ENCODE measurements at regions not wholly inside any gene's neighbourhood (a gene's known extent, or its start where the extent isn't known, plus 50 kb on each side); places are given as distances from the start of the nearest gene placed in this dataset.
A peak's percentile ranks its signal among the peaks of the same experiment; 100 is the strongest.

DNA sequence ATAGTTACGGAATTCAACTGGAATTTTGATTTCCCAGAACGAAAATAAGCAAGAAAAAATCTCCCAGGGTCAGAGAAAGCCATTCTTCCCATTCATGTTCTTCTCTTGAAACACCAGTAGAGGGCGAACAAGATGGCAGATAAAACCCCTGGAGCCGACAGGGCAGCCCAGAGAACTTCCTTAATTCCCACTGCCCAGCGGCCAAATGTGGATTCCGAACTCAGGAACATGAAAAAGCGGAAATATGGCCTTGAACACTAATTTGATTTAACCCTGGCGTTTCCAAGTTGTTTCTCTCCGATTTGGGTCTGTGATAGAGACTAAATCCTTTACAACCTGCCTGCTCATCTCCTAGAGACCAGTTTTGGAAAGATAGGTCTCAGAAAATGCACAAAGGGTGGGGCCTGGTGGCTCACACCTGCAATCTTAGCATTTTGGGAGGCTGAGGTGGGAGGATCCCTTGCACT lies 100.7 kb upstream of the WAC start:
- CTCF ChIA-PET = no interaction called here
- Mint-ChIP-seq H3K4me1 (ENCODE audit: low read depth, unreplicated experiment) (no peaks in the 10 kb centered on the region), H3K4me3 (ENCODE audit: unreplicated experiment) (peak overlapping the region; percentile 41), H3K9me3 (ENCODE audit: unreplicated experiment) (no peaks in the 10 kb centered on the region), H3K36me3 (ENCODE audit: insufficient read depth, unreplicated experiment) (no peaks in the 10 kb centered on the region), H3K27me3 (ENCODE audit: insufficient read depth, unreplicated experiment) (no peaks in the 10 kb centered on the region), H3K27ac (ENCODE audit: unreplicated experiment) (no peak overlapping the region)
- TF ChIP-seq, protein P1, sequence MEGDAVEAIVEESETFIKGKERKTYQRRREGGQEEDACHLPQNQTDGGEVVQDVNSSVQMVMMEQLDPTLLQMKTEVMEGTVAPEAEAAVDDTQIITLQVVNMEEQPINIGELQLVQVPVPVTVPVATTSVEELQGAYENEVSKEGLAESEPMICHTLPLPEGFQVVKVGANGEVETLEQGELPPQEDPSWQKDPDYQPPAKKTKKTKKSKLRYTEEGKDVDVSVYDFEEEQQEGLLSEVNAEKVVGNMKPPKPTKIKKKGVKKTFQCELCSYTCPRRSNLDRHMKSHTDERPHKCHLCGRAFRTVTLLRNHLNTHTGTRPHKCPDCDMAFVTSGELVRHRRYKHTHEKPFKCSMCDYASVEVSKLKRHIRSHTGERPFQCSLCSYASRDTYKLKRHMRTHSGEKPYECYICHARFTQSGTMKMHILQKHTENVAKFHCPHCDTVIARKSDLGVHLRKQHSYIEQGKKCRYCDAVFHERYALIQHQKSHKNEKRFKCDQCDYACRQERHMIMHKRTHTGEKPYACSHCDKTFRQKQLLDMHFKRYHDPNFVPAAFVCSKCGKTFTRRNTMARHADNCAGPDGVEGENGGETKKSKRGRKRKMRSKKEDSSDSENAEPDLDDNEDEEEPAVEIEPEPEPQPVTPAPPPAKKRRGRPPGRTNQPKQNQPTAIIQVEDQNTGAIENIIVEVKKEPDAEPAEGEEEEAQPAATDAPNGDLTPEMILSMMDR (IDR thresholded peaks at IDR 0.05; ENCODE audit: insufficient read depth in 1 of 2, low read depth in 1 of 2, low read length in 1 of 2, severe bottlenecking in 1 of 2, unreplicated experiment in 1 of 2) = peak; percentile 94 to 95
- DNase-seq = peak; percentile 81 to 83
- H3K9me3 ChIP-seq = 0 out of 2 replicates have a peak, but pooled peaks cover 7% of the 10 kb centered on the region
- BruUV-seq (replicated peaks) = no TSS peak
- H3K4me3 ChIP-seq (ENCODE audit: low read depth, low read length) = no peak overlapping the region
- no peaks in the 10 kb centered on the region for H3K36me3 ChIP-seq (ENCODE audit: control insufficient read depth, insufficient read depth, low read length)
- H3K27me3 ChIP-seq (replicated peaks; ENCODE audit: control insufficient read depth, insufficient read depth, low read length) = no peaks in the 10 kb centered on the region
- POLR2A ChIA-PET = no interaction called here
- intact Hi-C loops (cut with micrococcal nuclease; ENCODE audit: unreplicated experiment) = loop anchor here (1.0 to 5.0 kb wide), 5 partner anchors 70 to 190 kb away; no protein-coding TSS in a partner anchor
- H3K4me1 ChIP-seq = no peaks in the 10 kb centered on the region

DNA sequence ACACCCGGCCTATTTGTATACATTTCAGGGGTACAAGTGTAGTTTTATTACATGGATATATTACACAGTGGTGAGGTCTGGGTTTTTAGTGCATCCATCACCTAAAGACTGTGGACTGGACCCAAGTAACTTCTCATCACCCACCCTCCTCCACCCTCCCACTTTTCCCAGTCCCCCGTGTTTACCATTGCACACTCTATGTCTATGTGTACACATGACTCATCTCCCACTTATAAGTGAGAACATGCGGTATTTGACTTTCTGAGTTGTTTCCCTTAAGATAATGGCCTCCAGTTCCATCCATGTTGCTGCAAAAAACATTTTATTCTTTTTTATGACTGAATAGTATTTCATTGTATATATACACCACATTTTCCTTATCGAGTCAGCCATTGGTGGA lies 98.9 kb upstream of the WAC start:
- TF ChIP-seq, protein P1 (IDR thresholded peaks at IDR 0.05; ENCODE audit: insufficient read depth in 1 of 2, low read depth in 1 of 2, low read length in 1 of 2, severe bottlenecking in 1 of 2, unreplicated experiment in 1 of 2) = no peak
- Histone ChIP-seq H3K9me3 (0 out of 2 replicates have a peak, but pooled peaks cover 4% of the 10 kb centered on the region), H3K36me3 (ENCODE audit: control insufficient read depth, insufficient read depth, low read length) (no peaks in the 10 kb centered on the region), H3K27me3 (replicated peaks; ENCODE audit: control insufficient read depth, insufficient read depth, low read length) (no peaks in the 10 kb centered on the region), H3K4me1 (no peaks in the 10 kb centered on the region), H3K4me3 (ENCODE audit: low read depth, low read length) (no peak overlapping the region)
- no peak overlapping the region for H3K4me3 Mint-ChIP-seq (ENCODE audit: unreplicated experiment)
- no peaks in the 10 kb centered on the region for H3K36me3 Mint-ChIP-seq (ENCODE audit: insufficient read depth, unreplicated experiment)
- no TSS peak for BruUV-seq (replicated peaks)
- no peaks in the 10 kb centered on the region for H3K27me3 Mint-ChIP-seq (ENCODE audit: insufficient read depth, unreplicated experiment)
- intact Hi-C loops (cut with micrococcal nuclease; ENCODE audit: unreplicated experiment) = loop anchor here (5.0 kb wide), 1 partner anchor 188 kb away; no protein-coding TSS in a partner anchor
- H3K4me1 Mint-ChIP-seq (ENCODE audit: low read depth, unreplicated experiment) = no peaks in the 10 kb centered on the region
- DNase-seq = no peak
- H3K9me3 Mint-ChIP-seq (ENCODE audit: unreplicated experiment) = no peaks in the 10 kb centered on the region
- ChIA-PET POLR2A (interaction anchor here (0.6 kb wide), 1 partner anchor 71 kb away, joined by 6 read pairs; no protein-coding TSS in a partner anchor), CTCF (no interaction called here)
- no peak overlapping the region for H3K27ac Mint-ChIP-seq (ENCODE audit: unreplicated experiment)

DNA sequence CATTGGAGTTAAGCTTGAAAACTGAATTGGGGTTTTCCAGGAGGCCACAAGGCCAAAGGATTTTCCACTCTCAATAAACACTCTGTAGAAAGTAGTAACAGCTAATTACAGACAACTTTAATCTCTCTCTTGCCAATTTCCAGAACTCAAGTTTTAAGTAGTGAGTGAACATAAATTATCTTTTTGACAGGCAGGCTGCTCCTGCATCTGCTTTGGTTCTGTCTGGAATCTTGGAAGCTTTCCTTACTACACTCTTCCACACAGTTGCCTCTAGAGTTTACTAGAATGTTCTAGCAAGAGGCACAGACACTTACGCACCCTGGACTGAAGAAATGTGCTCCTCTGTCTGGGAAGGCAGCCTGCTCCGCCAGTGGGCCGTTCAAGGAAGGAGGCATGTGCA lies 90.5 kb upstream of the WAC start:
- Histone ChIP-seq H3K4me3 (ENCODE audit: low read depth, low read length) (no peak overlapping the region), H3K9me3 (no peaks in the 10 kb centered on the region), H3K4me1 (peaks cover 10% of the 10 kb centered on the region), H3K27me3 (replicated peaks; ENCODE audit: control insufficient read depth, insufficient read depth, low read length) (no peaks in the 10 kb centered on the region), H3K36me3 (ENCODE audit: control insufficient read depth, insufficient read depth, low read length) (no peaks in the 10 kb centered on the region)
- no peak overlapping the region for H3K4me3 Mint-ChIP-seq (ENCODE audit: unreplicated experiment)
- no peaks in the 10 kb centered on the region for H3K36me3 Mint-ChIP-seq (ENCODE audit: insufficient read depth, unreplicated experiment)
- DNase-seq = no peak
- peaks cover 10% of the 10 kb centered on the region for H3K4me1 Mint-ChIP-seq (ENCODE audit: low read depth, unreplicated experiment)
- TF ChIP-seq, protein P1 (IDR thresholded peaks at IDR 0.05; ENCODE audit: insufficient read depth in 1 of 2, low read depth in 1 of 2, low read length in 1 of 2, severe bottlenecking in 1 of 2, unreplicated experiment in 1 of 2) = no peak
- ChIA-PET CTCF (no interaction called here), POLR2A (no interaction called here)
- no peak overlapping the region for H3K27ac Mint-ChIP-seq (ENCODE audit: unreplicated experiment)
- H3K27me3 Mint-ChIP-seq (ENCODE audit: insufficient read depth, unreplicated experiment) = no peaks in the 10 kb centered on the region
- no TSS peak for BruUV-seq (replicated peaks)
- no peaks in the 10 kb centered on the region for H3K9me3 Mint-ChIP-seq (ENCODE audit: unreplicated experiment)
- intact Hi-C loops (cut with micrococcal nuclease; ENCODE audit: unreplicated experiment) = no loop called here

Data from Caco-2 (cell line).